DND-41 (cell line): ENCODE measurements at regions not wholly inside any gene's neighbourhood (a gene's known extent, or its start where the extent isn't known, plus 50 kb on each side); places are given as distances from the start of the nearest gene placed in this dataset.

ENCODE experiments used
- EZH2 ChIP-seq: IDR thresholded peaks from 3 replicates; pipeline ENCODE4 v1.6.1; 2012; ENCODE audit warnings: borderline replicate concordance, low read depth, mild to moderate bottlenecking, moderate library complexity, low read length, inconsistent platforms; ENCODE audit not compliant: severe bottlenecking
- TF ChIP-seq, protein P1 (sequence below): IDR thresholded peaks from 2 replicates; pipeline ENCODE4 v1.5.1; 2012; ENCODE audit warnings: borderline replicate concordance, low read length, moderate library complexity, mild to moderate bottlenecking; ENCODE audit not compliant: poor library complexity, severe bottlenecking; ENCODE audit errors: extremely low read depth

DNA sequence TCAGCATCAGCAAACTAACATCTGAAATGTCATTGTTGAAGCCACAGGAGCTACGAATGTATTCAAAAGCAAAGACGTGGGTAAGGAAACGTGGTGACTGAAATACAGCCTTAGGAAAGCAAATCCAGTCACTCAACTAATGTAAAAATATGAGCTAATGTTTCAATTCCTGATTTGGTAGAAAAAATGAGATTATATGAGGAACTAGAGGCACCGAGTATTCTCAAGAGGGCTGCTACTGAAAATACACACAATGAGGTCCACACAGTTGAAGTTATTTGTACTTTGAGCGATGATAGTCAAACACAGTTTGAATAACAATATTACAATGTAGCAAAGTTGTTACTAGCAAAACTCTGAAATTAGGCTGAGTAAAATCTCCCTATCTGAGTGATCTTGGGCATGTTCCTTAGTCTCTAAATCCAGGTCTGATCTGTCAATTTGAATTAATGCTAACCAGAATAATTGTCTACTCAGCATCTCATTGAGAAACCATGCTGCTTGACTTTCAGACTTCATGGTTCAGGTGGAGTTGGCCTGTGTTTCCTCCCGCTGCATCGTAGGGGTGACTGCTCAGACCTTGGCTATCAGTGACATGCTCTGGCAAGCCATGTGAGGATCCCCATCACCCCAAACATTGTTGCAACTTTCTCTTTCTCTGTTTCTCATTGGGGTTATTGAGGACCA lies 467.1 kb upstream of the SOX5 start:
- TF ChIP-seq, protein P1, sequence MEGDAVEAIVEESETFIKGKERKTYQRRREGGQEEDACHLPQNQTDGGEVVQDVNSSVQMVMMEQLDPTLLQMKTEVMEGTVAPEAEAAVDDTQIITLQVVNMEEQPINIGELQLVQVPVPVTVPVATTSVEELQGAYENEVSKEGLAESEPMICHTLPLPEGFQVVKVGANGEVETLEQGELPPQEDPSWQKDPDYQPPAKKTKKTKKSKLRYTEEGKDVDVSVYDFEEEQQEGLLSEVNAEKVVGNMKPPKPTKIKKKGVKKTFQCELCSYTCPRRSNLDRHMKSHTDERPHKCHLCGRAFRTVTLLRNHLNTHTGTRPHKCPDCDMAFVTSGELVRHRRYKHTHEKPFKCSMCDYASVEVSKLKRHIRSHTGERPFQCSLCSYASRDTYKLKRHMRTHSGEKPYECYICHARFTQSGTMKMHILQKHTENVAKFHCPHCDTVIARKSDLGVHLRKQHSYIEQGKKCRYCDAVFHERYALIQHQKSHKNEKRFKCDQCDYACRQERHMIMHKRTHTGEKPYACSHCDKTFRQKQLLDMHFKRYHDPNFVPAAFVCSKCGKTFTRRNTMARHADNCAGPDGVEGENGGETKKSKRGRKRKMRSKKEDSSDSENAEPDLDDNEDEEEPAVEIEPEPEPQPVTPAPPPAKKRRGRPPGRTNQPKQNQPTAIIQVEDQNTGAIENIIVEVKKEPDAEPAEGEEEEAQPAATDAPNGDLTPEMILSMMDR: no peak
- TF ChIP-seq EZH2: no peak
